ENCODE measurements at regions not wholly inside any gene's neighbourhood (a gene's known extent, or its start where the extent isn't known, plus 50 kb on each side); places are given as distances from the start of the nearest gene placed in this dataset.

DNA sequence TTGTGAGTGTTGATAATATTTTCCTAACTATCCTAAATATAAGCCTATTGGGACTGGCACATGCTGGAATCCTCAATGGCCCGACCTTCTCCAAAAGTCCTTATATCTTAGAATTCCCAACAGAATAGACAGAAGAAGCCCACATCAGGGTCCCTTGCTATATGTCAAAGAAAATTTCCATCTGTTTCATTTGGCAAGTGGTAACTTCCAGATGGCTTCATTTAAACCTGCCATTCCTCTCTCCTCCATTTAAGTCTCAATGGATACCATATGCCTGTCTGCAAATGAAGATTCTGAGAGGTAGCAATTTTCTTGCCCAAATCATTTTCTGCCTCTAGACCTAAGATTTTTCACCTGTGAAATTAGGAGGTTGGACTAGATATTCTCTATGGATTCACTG lies 73.1 kb upstream of the KCNA4 start:
- WGBS (ENCODE audit: insufficient coverage, low coverage, low lambda C conversion rate, missing lambda C conversion rate) = 36% methylated on average over 1 of the region's 1 CpG
- no peak for ATAC-seq
- TF ChIP-seq, protein P1, sequence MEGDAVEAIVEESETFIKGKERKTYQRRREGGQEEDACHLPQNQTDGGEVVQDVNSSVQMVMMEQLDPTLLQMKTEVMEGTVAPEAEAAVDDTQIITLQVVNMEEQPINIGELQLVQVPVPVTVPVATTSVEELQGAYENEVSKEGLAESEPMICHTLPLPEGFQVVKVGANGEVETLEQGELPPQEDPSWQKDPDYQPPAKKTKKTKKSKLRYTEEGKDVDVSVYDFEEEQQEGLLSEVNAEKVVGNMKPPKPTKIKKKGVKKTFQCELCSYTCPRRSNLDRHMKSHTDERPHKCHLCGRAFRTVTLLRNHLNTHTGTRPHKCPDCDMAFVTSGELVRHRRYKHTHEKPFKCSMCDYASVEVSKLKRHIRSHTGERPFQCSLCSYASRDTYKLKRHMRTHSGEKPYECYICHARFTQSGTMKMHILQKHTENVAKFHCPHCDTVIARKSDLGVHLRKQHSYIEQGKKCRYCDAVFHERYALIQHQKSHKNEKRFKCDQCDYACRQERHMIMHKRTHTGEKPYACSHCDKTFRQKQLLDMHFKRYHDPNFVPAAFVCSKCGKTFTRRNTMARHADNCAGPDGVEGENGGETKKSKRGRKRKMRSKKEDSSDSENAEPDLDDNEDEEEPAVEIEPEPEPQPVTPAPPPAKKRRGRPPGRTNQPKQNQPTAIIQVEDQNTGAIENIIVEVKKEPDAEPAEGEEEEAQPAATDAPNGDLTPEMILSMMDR (IDR thresholded peaks at IDR 0.05) = no peak
- no peak for TF ChIP-seq POLR2A (IDR thresholded peaks at IDR 0.05)

GRCh38 chr11:30091246-30091645 lies 74.4 kb upstream of the KCNA4 start:
- TF ChIP-seq, protein P1 (IDR thresholded peaks at IDR 0.05) = no peak
- TF ChIP-seq POLR2A (IDR thresholded peaks at IDR 0.05) = no peak
- no peak overlapping the region for H3K4me3 ChIP-seq
- no peak for ATAC-seq
- H3K9me3 ChIP-seq = no peaks in the 10 kb centered on the region
- H3K4me1 ChIP-seq = no peaks in the 10 kb centered on the region
- H3K27me3 ChIP-seq = no peaks in the 10 kb centered on the region
- no peak overlapping the region for H3K27ac ChIP-seq
- intact Hi-C loops (cut with DNase I) = no loop called here
- DNase-seq = no peak
- no peaks in the 10 kb centered on the region for H3K36me3 ChIP-seq

More for the DNA sequence above, 73.1 kb upstream of the KCNA4 start:
- Histone ChIP-seq H3K9me3 (no peaks in the 10 kb centered on the region), H3K4me3 (no peak overlapping the region), H3K27ac (no peak overlapping the region), H3K36me3 (no peaks in the 10 kb centered on the region), H3K4me1 (no peaks in the 10 kb centered on the region), H3K27me3 (no peaks in the 10 kb centered on the region)
- no peak for DNase-seq
- intact Hi-C loops (cut with DNase I) = no loop called here

- Histone ChIP-seq H3K27ac (no peak overlapping the region), H3K36me3 (no peaks in the 10 kb centered on the region), H3K4me1 (no peaks in the 10 kb centered on the region), H3K27me3 (no peaks in the 10 kb centered on the region), H3K4me3 (no peak overlapping the region), H3K9me3 (no peaks in the 10 kb centered on the region)
- no peak for ATAC-seq
- TF ChIP-seq, protein P1 (IDR thresholded peaks at IDR 0.05) = no peak
- TF ChIP-seq POLR2A (IDR thresholded peaks at IDR 0.05) = no peak
- WGBS (ENCODE audit: insufficient coverage, low coverage, low lambda C conversion rate, missing lambda C conversion rate) = 54% methylated on average over 2 of the region's 2 CpGs
- intact Hi-C loops (cut with DNase I) = no loop called here
- DNase-seq = no peak
Measured at GRCh38 chr11:30091737-30092136, 74.9 kb upstream of the KCNA4 start.

DNA sequence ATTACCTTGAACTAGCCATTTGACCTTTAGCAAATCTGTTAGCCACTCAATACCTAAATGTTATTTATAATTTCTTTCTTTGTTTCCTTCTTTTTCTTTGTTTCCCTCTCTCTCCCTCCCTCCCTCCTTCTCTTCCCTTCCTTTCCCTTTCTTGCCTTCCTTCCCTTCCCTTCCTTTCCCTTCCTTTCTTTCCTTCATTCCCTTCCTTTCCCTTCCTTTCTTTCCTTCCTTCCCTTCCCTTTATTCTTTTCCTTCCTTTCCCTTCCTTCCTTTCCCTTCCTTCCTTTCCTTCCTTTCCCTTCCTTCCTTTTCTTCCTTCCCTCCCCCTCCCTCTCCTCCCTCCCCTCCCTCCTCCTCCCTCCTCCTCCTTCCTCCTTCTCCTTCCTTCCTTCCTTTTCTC lies 75.7 kb upstream of the KCNA4 start:
- no peaks in the 10 kb centered on the region for H3K27me3 ChIP-seq

GRCh38 chr11:30100495-30100894 lies 83.7 kb upstream of the KCNA4 start:
- intact Hi-C loops (cut with DNase I) = no loop called here
- 33% methylated on average over 1 of the region's 1 CpG for WGBS (ENCODE audit: insufficient coverage, low coverage, low lambda C conversion rate, missing lambda C conversion rate)
- no peak for DNase-seq

More for the DNA sequence above, 75.7 kb upstream of the KCNA4 start:
- TF ChIP-seq, protein P1 (IDR thresholded peaks at IDR 0.05) = no peak
- TF ChIP-seq POLR2A (IDR thresholded peaks at IDR 0.05) = no peak
- no peaks in the 10 kb centered on the region for H3K9me3 ChIP-seq
- no peak overlapping the region for H3K4me3 ChIP-seq
- intact Hi-C loops (cut with DNase I) = no loop called here
- no peak overlapping the region for H3K27ac ChIP-seq
- ATAC-seq (no peak), DNase-seq (no peak)
- no peaks in the 10 kb centered on the region for H3K36me3 ChIP-seq
- H3K4me1 ChIP-seq = no peaks in the 10 kb centered on the region

More at GRCh38 chr11:30100495-30100894, 83.7 kb upstream of the KCNA4 start:
- Histone ChIP-seq H3K27ac (no peak overlapping the region), H3K4me1 (no peaks in the 10 kb centered on the region), H3K36me3 (no peaks in the 10 kb centered on the region), H3K4me3 (no peak overlapping the region), H3K9me3 (no peaks in the 10 kb centered on the region), H3K27me3 (no peaks in the 10 kb centered on the region)
- TF ChIP-seq POLR2A (IDR thresholded peaks at IDR 0.05) = no peak
- TF ChIP-seq, protein P1 (IDR thresholded peaks at IDR 0.05) = no peak
- ATAC-seq = no peak

Data from right lobe of liver (tissue), 6 donors.